ENCODE measurements at regions not wholly inside any gene's neighbourhood (a gene's known extent, or its start where the extent isn't known, plus 50 kb on each side); places are given as distances from the start of the nearest gene placed in this dataset.

DNA sequence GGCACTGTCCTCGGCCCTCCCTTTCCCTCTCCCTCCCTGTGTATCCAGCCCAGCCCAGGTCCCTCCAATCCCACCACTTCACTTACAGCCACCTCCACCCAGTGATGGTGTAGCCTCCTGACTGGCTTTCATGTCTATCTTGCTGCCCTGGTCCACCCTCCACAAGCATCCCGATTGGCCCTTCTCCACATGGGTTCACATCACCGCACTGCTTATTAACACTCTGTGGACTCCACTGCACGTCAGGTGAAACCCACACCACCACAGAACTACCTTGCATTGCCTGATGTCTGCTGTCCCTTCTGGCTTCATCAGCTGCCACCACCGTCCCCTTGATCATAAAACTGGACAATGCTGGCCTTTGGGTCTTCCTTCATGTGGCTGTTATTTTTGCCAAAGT is 220.4 kb upstream of the ARID1B start:
- TF ChIP-seq, protein P1, sequence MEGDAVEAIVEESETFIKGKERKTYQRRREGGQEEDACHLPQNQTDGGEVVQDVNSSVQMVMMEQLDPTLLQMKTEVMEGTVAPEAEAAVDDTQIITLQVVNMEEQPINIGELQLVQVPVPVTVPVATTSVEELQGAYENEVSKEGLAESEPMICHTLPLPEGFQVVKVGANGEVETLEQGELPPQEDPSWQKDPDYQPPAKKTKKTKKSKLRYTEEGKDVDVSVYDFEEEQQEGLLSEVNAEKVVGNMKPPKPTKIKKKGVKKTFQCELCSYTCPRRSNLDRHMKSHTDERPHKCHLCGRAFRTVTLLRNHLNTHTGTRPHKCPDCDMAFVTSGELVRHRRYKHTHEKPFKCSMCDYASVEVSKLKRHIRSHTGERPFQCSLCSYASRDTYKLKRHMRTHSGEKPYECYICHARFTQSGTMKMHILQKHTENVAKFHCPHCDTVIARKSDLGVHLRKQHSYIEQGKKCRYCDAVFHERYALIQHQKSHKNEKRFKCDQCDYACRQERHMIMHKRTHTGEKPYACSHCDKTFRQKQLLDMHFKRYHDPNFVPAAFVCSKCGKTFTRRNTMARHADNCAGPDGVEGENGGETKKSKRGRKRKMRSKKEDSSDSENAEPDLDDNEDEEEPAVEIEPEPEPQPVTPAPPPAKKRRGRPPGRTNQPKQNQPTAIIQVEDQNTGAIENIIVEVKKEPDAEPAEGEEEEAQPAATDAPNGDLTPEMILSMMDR (IDR thresholded peaks at IDR 0.05): no peak
- TF ChIP-seq POLR2A (IDR thresholded peaks at IDR 0.05): no peak
